GM19099 (cell line): ENCODE measurements at regions not wholly inside any gene's neighbourhood (a gene's known extent, or its start where the extent isn't known, plus 50 kb on each side); places are given as distances from the start of the nearest gene placed in this dataset.

Source experiments
- POLR2A ChIP-seq: IDR thresholded peaks from 3 replicates; pipeline ENCODE4 v1.6.1; 2011; ENCODE audit warnings: low read depth; ENCODE audit not compliant: insufficient read length; ENCODE audit errors: extremely low read depth

DNA sequence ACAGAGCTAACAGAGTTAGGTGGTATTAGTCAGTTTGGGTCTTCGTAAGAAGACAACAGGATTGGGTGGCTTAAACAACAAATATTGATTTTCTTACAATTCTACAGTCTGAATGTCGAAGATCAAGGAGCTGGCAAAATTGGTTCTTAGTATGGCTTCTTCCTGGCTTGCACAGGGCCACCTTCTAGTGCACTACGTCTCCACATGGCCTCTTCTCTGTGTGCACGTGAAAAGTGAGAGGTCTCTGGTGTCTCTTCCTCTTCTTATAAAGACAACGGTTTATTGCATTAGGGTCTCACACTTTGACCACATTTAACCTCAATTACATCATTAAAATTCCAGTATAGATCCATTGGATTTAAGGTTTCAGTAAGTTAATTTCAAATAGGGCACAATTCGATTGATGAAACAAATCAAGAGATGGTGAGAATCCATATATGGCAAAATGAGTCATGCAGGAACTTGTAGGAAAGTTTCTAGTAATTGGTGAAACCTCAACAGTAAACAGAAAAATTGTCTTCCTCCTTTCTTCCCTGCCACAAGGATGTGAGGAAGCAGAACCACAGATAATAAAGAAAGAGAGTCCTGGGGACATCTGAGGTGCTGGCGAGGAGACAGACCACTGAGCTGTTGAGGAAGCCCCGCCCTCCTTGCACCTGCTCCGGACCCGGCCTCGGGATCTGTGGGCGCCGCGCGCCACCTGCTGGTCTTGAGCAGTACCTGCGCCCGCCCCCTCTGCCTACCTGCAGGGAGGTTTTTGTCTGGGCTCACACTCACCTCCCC lies 846.7 kb downstream of the TMEM121 start:
- no peak for TF ChIP-seq POLR2A

DNA sequence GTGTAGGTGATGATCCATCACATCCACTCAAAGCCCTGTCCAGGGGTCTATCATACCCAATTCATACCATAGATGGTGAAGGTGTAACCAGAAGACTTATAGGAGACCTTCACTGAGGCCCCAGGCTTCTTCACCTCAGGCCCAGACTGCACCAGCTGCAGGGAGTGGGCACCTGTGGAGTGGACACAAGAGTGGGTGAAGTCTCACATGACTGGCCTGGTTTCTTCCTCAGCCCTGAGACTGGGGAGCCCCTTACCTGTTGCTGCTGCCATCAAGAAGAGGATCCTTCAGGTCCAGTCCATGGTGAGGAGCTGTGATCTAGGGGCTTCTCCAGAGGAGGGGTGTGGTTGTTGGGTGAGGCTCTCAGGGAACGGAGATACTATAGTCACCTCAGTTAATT lies 851.0 kb downstream of the TMEM121 start:
- no peak for TF ChIP-seq POLR2A

GRCh38 chr14:106378191-106378590 lies 851.8 kb downstream of the TMEM121 start:
- no peak for TF ChIP-seq POLR2A

- no peak for TF ChIP-seq POLR2A
Observed at GRCh38 chr14:106380740-106381139, 854.4 kb downstream of the TMEM121 start.

DNA sequence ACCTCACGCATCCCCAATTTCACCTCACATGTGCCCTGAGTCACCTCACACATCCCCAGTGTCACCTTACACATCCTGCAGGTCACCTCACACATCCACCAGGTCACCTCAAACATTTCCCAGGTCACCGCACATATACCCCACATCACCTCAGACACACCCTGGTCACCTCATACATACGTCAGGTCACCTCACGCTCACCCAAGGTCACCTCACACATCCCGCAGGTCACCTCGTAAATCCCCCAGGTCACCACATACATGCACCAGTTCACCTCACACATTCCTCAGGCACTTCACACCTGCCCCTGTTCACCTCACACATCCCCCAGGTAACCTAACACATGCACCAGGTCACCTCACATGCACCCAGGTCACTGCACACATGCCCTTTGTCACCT lies 864.0 kb downstream of the TMEM121 start:
- no peak for TF ChIP-seq POLR2A

GRCh38 chr14:106390947-106391346 lies 864.6 kb downstream of the TMEM121 start:
- TF ChIP-seq POLR2A = no peak

DNA sequence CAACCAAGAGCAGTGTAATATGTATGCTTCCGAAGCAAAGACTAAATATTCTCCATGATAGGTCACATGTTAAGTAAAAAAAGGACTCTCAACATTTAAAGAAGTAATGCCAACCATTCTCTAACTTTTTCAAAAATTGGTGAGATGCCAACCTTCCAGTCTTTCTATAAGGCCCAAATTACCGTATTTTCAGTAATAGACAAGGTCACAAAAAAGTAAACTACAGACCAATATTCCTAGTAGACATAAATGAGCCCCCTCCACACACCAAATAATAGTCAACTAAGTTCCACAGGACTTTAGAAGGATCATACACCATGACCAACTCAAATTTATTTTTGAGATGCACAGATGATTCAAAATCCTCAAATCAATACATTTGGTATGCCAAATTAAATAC lies 867.4 kb downstream of the TMEM121 start:
- no peak for TF ChIP-seq POLR2A

- TF ChIP-seq POLR2A = no peak
Observed at GRCh38 chr14:106395456-106396050, 869.2 kb downstream of the TMEM121 start.

- no peak for TF ChIP-seq POLR2A
Observed at GRCh38 chr14:106396999-106397398, 870.6 kb downstream of the TMEM121 start.

DNA sequence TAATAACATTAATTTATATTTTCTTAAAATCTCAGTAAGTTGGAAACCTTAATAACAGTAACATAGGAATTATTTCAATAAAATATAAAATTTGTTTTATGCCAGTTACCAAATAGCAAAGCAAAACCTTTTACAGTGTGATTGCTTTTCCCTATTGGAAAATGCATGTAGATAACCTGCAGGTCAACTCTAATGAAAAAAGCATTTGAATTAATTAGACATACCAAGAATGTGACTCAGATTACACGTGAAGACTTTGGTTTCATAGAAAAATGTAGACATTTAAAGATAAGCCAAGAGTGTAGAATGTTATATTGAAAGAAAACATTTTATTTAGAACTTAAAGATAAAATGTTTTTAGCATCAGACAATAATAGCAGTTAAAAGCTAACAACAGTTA lies 888.1 kb downstream of the TMEM121 start:
- TF ChIP-seq POLR2A = no peak

- TF ChIP-seq POLR2A = no peak
Observed at GRCh38 chr14:106417224-106418049, 891.1 kb downstream of the TMEM121 start.

DNA sequence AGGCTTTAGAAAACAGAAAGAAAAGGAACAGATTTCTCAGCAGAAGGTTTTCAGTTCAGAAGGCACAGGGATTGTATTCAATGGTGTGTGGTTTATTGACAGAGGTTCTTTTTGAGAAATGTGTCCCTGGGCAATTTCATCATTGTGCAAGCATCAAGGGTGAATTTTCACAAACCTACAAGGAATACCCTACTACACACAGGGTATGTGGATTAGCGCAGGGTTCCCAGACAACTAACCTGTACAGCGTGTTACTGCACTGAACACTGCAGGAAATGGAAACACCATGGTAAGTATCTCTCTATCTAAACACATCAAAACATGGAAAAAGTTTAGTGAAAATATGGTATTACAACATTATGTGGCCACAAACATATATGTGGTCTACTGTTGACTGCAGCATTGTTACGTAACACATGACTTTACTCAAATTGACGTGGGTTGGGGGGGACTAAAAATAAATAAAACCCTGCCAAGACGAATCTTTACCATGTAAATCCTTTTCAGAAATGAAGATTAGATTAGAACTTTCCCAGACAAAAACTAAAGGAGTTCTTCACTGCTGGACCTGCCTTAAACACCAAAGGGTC lies 893.1 kb downstream of the TMEM121 start:
- peak; percentile 16 for TF ChIP-seq POLR2A

DNA sequence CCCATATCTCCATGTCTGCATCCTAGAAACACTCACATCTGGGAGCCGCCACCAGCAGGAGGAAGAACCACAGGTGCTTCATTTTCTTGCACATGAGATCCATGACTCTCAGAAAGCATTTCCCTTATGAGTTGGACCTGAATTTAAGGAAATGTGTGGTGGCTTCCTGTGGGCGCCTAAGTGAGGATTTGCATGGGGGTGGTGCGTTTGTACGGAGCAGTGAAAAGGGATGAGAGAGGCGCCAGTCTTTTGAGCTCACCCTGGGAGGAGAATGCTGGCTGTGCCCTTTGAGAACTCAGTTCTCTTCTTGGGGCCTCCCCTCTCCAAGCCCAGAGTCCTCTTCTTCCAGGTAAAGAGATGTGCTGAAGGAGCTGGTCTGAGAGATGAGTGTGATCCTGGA lies 895.7 kb downstream of the TMEM121 start:
- peak; percentile 14 for TF ChIP-seq POLR2A

DNA sequence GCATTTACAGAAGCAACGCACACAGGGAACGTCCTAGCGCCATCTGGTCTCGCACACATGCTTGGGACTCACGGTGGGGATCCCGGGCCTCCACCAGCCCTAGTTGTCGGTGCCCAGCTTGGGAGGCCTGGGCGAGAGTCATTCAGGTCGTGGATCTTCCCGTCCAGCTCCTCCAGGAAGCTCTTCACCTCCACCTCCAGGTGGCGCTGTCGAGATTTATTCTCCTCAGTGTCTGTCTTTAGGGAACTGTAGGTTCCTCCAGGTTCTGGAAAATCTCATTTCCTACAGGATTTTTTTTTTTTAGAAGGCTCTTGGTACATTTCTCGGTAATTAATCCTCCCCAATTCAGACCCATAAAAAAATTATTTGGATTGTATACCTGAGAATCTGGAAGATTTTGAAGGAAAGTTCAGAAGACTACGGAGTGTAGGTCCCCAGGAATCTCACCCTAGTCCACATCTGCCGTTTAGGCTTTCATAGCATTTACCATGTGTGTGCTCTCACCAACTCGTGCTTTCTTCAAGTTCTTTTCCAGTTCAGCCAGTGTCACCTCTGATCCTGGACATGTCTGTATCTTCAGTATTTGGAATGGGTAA lies 910.0 kb downstream of the TMEM121 start:
- no peak for TF ChIP-seq POLR2A

- TF ChIP-seq POLR2A = no peak
Observed at GRCh38 chr14:106442857-106443256, 916.5 kb downstream of the TMEM121 start.

DNA sequence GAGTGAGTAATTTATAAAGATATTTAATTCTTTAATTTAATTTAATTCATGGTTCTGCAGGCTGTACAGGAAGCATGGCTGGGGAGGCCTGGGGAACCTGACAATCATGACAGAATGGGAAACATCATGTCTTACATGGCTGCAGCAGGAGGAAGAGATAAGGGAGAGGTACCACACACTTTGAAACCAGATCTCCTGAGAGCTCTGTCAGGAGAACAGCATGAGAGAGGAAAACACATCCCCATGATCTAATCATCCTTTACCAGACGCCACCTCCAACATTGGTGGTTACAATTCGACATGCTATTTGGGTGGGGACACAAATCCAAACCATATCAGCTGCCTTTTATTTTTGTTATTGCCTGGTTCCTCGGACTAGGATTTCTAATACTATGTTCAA lies 928.6 kb downstream of the TMEM121 start:
- TF ChIP-seq POLR2A = no peak
